GM10248 (cell line): ENCODE measurements at regions not wholly inside any gene's neighbourhood (a gene's known extent, or its start where the extent isn't known, plus 50 kb on each side); places are given as distances from the start of the nearest gene placed in this dataset.

Source experiments
- CTCF ChIA-PET: fragments of 300-600 bp; sonication (Branson Sonifier 250); formaldehyde crosslinking; extraction: SDS; loops from one replicate; lab custom pipeline; 2021; ENCODE audit warnings: antibody characterized with exemption; lab: Yijun Ruan, JAX
- POLR2A ChIA-PET: fragments of 350-650 bp; sonication (Branson Sonifier 250); formaldehyde crosslinking; extraction: SDS; loops from one replicate; lab custom pipeline; 2020; ENCODE audit warnings: antibody characterized with exemption; lab: Yijun Ruan, JAX
- DNase-seq: peaks from one replicate; pipeline ENCODE4 v3.0.0; 2012; ENCODE audit errors: extremely low spot score
- CTCF ChIP-seq: IDR thresholded peaks from 2 replicates; pipeline ENCODE4 v1.5.1; 2012; ENCODE audit warnings: mild to moderate bottlenecking, low read depth; ENCODE audit errors: extremely low read depth, missing control alignments, control extremely low read depth

- no peak for TF ChIP-seq CTCF
- no peak for DNase-seq
- CTCF ChIA-PET = interaction anchor here (0.7 kb wide), 1 partner anchor 24 kb away, joined by 4 read pairs; no protein-coding TSS in a partner anchor
- POLR2A ChIA-PET = no interaction called here
Measured at GRCh38 chr6:14396392-14396791, 278.8 kb downstream of the CD83 start.

- POLR2A ChIA-PET = no interaction called here
- DNase-seq = peak; percentile 37
- TF ChIP-seq CTCF = peak; percentile 62
- CTCF ChIA-PET = interaction anchor here (0.7 to 1.8 kb wide), 4 partner anchors 23 to 187 kb away, joined by 3 to 8 read pairs (median 4); no protein-coding TSS in a partner anchor
Measured at GRCh38 chr6:14396826-14397517, 279.4 kb downstream of the CD83 start.

DNA sequence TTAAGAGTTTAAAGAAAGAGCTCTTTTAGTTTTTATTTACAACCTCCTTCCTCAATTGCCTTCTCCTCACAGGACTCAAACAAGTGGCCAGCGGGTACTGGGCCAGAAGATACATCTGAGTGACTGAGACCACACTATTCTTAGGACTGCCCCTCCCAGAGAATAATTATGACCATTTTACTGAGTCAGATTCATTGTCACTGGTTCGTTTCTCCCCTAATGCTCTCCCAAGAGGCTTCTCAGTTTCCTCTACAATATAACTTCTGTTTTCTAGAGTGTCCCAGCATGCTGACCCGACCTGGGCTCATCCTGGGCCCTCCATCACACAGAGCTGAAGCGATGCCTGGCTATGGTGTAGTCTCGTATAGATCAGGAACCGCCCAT, 279.9 kb downstream of the CD83 start:
- ChIA-PET CTCF (interaction anchor here (1.0 to 1.8 kb wide), 3 partner anchors 23 to 187 kb away, joined by 3 to 8 read pairs (median 5); no protein-coding TSS in a partner anchor), POLR2A (no interaction called here)
- DNase-seq = no peak
- TF ChIP-seq CTCF = no peak

DNA sequence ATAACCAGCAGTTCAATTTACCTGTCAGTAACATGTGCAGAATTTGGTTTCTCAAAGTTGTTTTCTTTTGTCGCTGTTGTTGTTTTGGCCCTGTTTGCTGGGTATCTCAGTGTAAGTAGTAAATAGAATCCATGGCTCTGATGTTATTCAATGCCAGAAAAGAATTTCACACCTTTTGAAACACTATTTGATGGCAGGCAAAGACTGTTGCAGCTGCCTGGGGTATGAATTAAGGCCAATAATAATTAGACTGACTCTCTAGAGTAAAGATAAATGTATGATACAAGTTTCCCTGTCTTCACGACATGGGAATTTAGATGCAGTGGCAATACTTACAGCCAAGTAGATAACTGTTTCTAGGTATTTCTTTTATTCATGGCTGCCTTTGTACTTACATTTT, 281.4 kb downstream of the CD83 start:
- DNase-seq = no peak
- ChIA-PET CTCF (interaction anchor here (1.8 kb wide), 1 partner anchor 189 kb away, joined by 8 read pairs; no protein-coding TSS in a partner anchor), POLR2A (no interaction called here)
- TF ChIP-seq CTCF = no peak

GRCh38 chr6:14399635-14400034, 282.1 kb downstream of the CD83 start:
- CTCF ChIA-PET = no interaction called here
- POLR2A ChIA-PET = no interaction called here
- DNase-seq = no peak
- TF ChIP-seq CTCF = no peak

DNA sequence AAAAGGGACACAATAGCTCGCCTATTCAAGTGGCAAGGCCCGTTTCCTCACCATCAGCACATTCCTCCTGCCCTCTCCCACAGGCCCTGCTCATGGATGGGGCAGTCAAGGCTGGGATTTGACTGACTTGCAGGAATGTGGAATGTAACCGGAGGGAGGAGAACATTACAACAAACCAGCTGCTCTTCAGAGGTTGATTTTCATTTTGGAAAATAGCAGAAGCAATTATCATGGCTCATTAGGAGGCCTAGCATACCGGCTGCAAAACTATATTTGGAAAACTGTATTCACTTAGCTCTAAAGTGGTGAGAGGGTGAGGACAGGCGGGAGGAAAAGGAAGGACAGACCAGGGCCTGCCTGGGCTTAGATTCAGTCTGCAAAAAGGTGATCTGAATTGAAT, 283.7 kb downstream of the CD83 start:
- ChIA-PET POLR2A (no interaction called here), CTCF (no interaction called here)
- TF ChIP-seq CTCF = no peak
- no peak for DNase-seq
